Liver (tissue), 8 donors: ENCODE measurements at regions not wholly inside any gene's neighbourhood (a gene's known extent, or its start where the extent isn't known, plus 50 kb on each side); places are given as distances from the start of the nearest gene placed in this dataset.

Experiments
- DNase-seq: peaks from one replicate; pipeline ENCODE4 v3.0.0-alpha.2; 2017; ENCODE audit warnings: low spot score
- H3K27ac ChIP-seq, 2 donors: one replicate each; pipeline ENCODE4 v1.7.0; 2013; ENCODE audit warnings: inconsistent platforms in 2 of 2, low read length in 2 of 2, control low read depth in 1 of 2, low read depth in 1 of 2, mild to moderate bottlenecking in 1 of 2
- H3K27me3 ChIP-seq, 4 donors: one replicate each; pipeline versions ENCODE4 v1.6.1 to v1.7.0; 2013; ENCODE audit warnings: low read length in 3 of 4, inconsistent platforms in 1 of 4, mild to moderate bottlenecking in 1 of 4, moderate library complexity in 1 of 4; ENCODE audit not compliant: control insufficient read depth in 4 of 4, insufficient read depth in 4 of 4
- H3K36me3 ChIP-seq, 4 donors: one replicate each; pipeline versions ENCODE4 v1.6.1 to v1.7.0; 2013; ENCODE audit warnings: low read length in 3 of 4, mild to moderate bottlenecking in 3 of 4, low read depth in 1 of 4, moderate library complexity in 1 of 4; ENCODE audit not compliant: control insufficient read depth in 4 of 4, insufficient read depth in 3 of 4
- H3K4me1 ChIP-seq, 4 donors: one replicate each; pipeline versions ENCODE4 v1.6.1 to v1.7.0; 2013; ENCODE audit warnings: low read length in 3 of 4, mild to moderate bottlenecking in 3 of 4, moderate library complexity in 1 of 4; ENCODE audit not compliant: control insufficient read depth in 4 of 4, insufficient read depth in 4 of 4
- H3K4me3 ChIP-seq, 3 donors: one replicate each; pipeline versions ENCODE4 v1.6.1 to v1.7.0; 2013; ENCODE audit warnings: low read length in 3 of 3, control low read depth in 1 of 3, low read depth in 1 of 3, mild to moderate bottlenecking in 1 of 3
- H3K9ac ChIP-seq, 2 donors: one replicate each; pipeline ENCODE4 v1.7.0; 2013; ENCODE audit warnings: low read length in 2 of 2, mild to moderate bottlenecking in 2 of 2, moderate library complexity in 2 of 2, control low read depth in 1 of 2, low read depth in 1 of 2
- H3K9me3 ChIP-seq, 4 donors: one replicate each; pipeline versions ENCODE4 v1.6.1 to v1.7.0; 2013; ENCODE audit warnings: low read length in 3 of 4; ENCODE audit not compliant: control insufficient read depth in 4 of 4
- EGR1 ChIP-seq, 2 donors: IDR thresholded peaks; 2 replicates each; pipeline ENCODE4 v1.6.1; 2016 to 2018; ENCODE audit warnings: antibody characterized with exemption in 2 of 2, low read depth in 2 of 2
- FOXA1 ChIP-seq: IDR thresholded peaks from 2 replicates; pipeline ENCODE4 v1.6.1; 2016; ENCODE audit warnings: antibody characterized with exemption
- FOXA2 ChIP-seq: IDR thresholded peaks from 2 replicates; pipeline ENCODE4 v1.6.1; 2016; ENCODE audit warnings: antibody characterized with exemption
- GABPA ChIP-seq, 2 donors: IDR thresholded peaks in 1 of 2; conservative IDR thresholded peaks in 1 of 2; 2 replicates each; pipeline ENCODE4 v1.6.1; 2016; ENCODE audit warnings: antibody characterized with exemption in 2 of 2, mild to moderate bottlenecking in 1 of 2, moderate library complexity in 1 of 2
- HNF4A ChIP-seq, 2 donors: conservative IDR thresholded peaks; 2 replicates each; pipeline ENCODE4 v1.6.1; 2016; ENCODE audit warnings: antibody characterized with exemption in 2 of 2, mild to moderate bottlenecking in 2 of 2
- HNF4G ChIP-seq: IDR thresholded peaks from 2 replicates; pipeline ENCODE4 v1.6.1; 2016; ENCODE audit warnings: antibody characterized with exemption
- JUND ChIP-seq, 2 donors: IDR thresholded peaks; 2 replicates each; pipeline ENCODE4 v1.6.1; 2016; ENCODE audit warnings: antibody characterized with exemption in 2 of 2
- NR2F2 ChIP-seq: IDR thresholded peaks from 2 replicates; pipeline ENCODE4 v1.6.1; 2016; ENCODE audit warnings: antibody characterized with exemption
- RAD21 ChIP-seq, 2 donors: IDR thresholded peaks; 2 replicates each; pipeline ENCODE4 v1.6.1; 2016; ENCODE audit warnings: antibody characterized with exemption in 2 of 2, mild to moderate bottlenecking in 2 of 2
- RXRA ChIP-seq, 2 donors: IDR thresholded peaks; 2 replicates each; pipeline ENCODE4 v1.6.1; 2017 to 2018; ENCODE audit warnings: antibody characterized with exemption in 2 of 2, mild to moderate bottlenecking in 1 of 2
- SP1 ChIP-seq: IDR thresholded peaks from 2 replicates; pipeline ENCODE4 v1.6.1; 2018; ENCODE audit warnings: antibody characterized with exemption, mild to moderate bottlenecking
- TAF1 ChIP-seq: conservative IDR thresholded peaks from 2 replicates; pipeline ENCODE4 v1.6.1; 2016; ENCODE audit warnings: antibody characterized with exemption, mild to moderate bottlenecking
- YY1 ChIP-seq: IDR thresholded peaks from 2 replicates; pipeline ENCODE4 v1.6.1; 2016; ENCODE audit warnings: antibody characterized with exemption, mild to moderate bottlenecking
- WGBS: extraction: QIAGEN DNeasy Blood & Tissue Kit; methylation state at CpG from one replicate; pipeline ENCODE4 v1.1.7; 2013; 5-methylcytosine and 5-hydroxymethylcytosine counted together
- TF ChIP-seq, protein P1 (sequence below): fragments of 150-350 bp; IDR thresholded peaks from 2 replicates; pipeline ENCODE4 v1.5.1; 2017; ENCODE audit warnings: improper control_type of control experiment, low read depth, low read length; ENCODE audit not compliant: missing input control
- TF ChIP-seq, protein P2 (sequence below): IDR thresholded peaks from 2 replicates; pipeline ENCODE4 v1.6.1; 2016; ENCODE audit warnings: antibody characterized with exemption
- TF ChIP-seq, protein P3 (sequence below): IDR thresholded peaks from 2 replicates; pipeline ENCODE4 v1.6.1; 2016; ENCODE audit warnings: antibody characterized with exemption
- TF ChIP-seq, protein P4 (sequence below): IDR thresholded peaks from 2 replicates; pipeline ENCODE4 v1.6.1; 2016; ENCODE audit warnings: antibody characterized with exemption, mild to moderate bottlenecking
- TF ChIP-seq, protein P5 (sequence below): IDR thresholded peaks from 2 replicates; pipeline ENCODE4 v1.6.1; 2016; ENCODE audit warnings: antibody characterized with exemption
- donor health status: healthy.
- donor health status: healthy.
- donor health status: healthy.
- donor health status: healthy.
- donor health status: healthy.

DNA sequence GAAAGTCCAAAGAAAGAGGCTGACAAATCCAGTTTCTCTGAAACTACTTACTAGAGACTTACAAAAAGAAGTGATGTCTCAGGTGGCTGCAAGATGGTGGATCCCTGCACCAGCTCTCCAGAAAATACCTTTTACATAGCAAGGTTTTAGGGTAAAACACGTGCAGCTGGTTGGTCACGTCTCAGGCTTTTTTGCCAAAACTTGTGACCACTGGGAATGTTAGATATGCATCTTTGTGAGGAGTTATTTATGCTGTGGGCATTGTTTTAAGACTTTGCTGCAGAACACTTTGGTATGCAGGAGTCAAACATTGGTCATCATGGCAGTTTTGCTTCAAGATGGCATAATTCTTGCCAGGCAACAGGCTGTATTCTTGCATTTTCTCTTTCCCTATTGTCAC, 1352.8 kb downstream of the REEP3 start:
- Histone ChIP-seq H3K27ac (no peak overlapping the region), H3K4me3 (no peak overlapping the region), H3K9ac (no peak overlapping the region), H3K9me3 (no peaks in the 10 kb centered on the region), H3K36me3 (no peaks in the 10 kb centered on the region), H3K4me1 (no peaks in the 10 kb centered on the region), H3K27me3 (no peaks in the 10 kb centered on the region)
- no peak for DNase-seq
- TF ChIP-seq YY1 (no peak), GABPA (IDR thresholded peaks at IDR 0.05 in 1 of 2, conservative IDR thresholded peaks at IDR 0.05 in 1 of 2) (no peak), FOXA1 (no peak), RXRA (IDR thresholded peaks at IDR 0.05) (no peak), SP1 (no peak), EGR1 (IDR thresholded peaks at IDR 0.05; ENCODE audit: low read depth in 2 of 2) (no peak)
- TF ChIP-seq, protein P1, sequence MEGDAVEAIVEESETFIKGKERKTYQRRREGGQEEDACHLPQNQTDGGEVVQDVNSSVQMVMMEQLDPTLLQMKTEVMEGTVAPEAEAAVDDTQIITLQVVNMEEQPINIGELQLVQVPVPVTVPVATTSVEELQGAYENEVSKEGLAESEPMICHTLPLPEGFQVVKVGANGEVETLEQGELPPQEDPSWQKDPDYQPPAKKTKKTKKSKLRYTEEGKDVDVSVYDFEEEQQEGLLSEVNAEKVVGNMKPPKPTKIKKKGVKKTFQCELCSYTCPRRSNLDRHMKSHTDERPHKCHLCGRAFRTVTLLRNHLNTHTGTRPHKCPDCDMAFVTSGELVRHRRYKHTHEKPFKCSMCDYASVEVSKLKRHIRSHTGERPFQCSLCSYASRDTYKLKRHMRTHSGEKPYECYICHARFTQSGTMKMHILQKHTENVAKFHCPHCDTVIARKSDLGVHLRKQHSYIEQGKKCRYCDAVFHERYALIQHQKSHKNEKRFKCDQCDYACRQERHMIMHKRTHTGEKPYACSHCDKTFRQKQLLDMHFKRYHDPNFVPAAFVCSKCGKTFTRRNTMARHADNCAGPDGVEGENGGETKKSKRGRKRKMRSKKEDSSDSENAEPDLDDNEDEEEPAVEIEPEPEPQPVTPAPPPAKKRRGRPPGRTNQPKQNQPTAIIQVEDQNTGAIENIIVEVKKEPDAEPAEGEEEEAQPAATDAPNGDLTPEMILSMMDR: no peak
- WGBS: 74% methylated on average over 2 of the region's 2 CpGs

DNA sequence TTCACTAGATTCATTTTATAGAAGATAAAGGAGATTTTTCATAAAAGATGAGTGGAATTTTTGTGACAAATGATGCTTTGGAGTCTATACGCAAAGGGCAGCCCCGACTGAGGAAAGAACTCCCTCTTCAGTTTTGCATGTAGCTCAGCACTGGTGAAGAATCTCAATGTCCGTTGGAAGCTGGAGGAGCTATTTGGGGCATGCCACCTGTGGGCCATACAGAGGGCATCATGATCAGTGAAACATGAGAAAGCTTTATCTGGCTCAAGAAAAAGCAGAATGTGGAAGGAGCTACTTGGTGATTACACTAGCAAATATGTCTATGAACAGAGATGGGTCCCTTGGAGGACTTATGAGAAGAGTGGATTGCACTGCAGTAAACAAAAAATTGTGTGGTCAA, 1359.3 kb downstream of the REEP3 start:
- 71% methylated on average over 3 of the region's 3 CpGs for WGBS
- no peak overlapping the region for H3K4me3 ChIP-seq
- no peaks in the 10 kb centered on the region for H3K4me1 ChIP-seq
- no peaks in the 10 kb centered on the region for H3K9me3 ChIP-seq
- TF ChIP-seq RXRA (IDR thresholded peaks at IDR 0.05) (no peak), GABPA (IDR thresholded peaks at IDR 0.05 in 1 of 2, conservative IDR thresholded peaks at IDR 0.05 in 1 of 2) (no peak)
- TF ChIP-seq, protein P2, sequence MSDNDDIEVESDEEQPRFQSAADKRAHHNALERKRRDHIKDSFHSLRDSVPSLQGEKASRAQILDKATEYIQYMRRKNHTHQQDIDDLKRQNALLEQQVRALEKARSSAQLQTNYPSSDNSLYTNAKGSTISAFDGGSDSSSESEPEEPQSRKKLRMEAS: no peak
- no peak for DNase-seq
- no peaks in the 10 kb centered on the region for H3K27me3 ChIP-seq
- no peaks in the 10 kb centered on the region for H3K36me3 ChIP-seq
- no peak overlapping the region for H3K9ac ChIP-seq
- no peak overlapping the region for H3K27ac ChIP-seq

DNA sequence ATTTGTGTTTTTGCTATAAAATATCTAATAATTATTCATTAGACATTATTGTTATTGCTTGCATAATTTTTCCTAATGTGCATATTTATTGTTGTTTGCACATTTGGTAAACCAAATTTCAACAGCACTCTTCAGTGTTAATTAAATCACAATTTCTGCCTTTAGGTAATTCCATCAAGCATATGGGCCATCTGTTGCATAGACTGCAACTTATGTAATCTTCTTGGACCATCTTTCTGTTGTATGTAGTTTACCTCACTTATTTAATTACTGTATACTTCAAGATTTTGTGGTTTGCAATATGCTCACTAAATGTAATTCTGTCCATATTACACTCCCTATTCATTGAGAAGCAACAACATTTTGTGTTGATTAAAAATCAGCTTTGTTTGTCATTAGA, 1360.1 kb downstream of the REEP3 start:
- no peak for DNase-seq
- Histone ChIP-seq H3K27ac (no peak overlapping the region), H3K4me3 (no peak overlapping the region), H3K9ac (no peak overlapping the region), H3K4me1 (no peaks in the 10 kb centered on the region), H3K36me3 (no peaks in the 10 kb centered on the region), H3K9me3 (no peaks in the 10 kb centered on the region), H3K27me3 (peaks cover 0 to 2% (median 0%) of the 10 kb centered on the region in 4 donors)
- TF ChIP-seq FOXA1 (no peak), RAD21 (IDR thresholded peaks at IDR 0.05) (no peak), HNF4A (conservative IDR thresholded peaks at IDR 0.05) (no peak), EGR1 (IDR thresholded peaks at IDR 0.05; ENCODE audit: low read depth in 2 of 2) (no peak), RXRA (IDR thresholded peaks at IDR 0.05) (no peak), HNF4G (no peak), NR2F2 (no peak), GABPA (IDR thresholded peaks at IDR 0.05 in 1 of 2, conservative IDR thresholded peaks at IDR 0.05 in 1 of 2) (no peak), YY1 (no peak), TAF1 (no peak), JUND (IDR thresholded peaks at IDR 0.05) (no peak), SP1 (no peak), FOXA2 (no peak)
- TF ChIP-seq, protein P1: no peak
- TF ChIP-seq, protein P3, sequence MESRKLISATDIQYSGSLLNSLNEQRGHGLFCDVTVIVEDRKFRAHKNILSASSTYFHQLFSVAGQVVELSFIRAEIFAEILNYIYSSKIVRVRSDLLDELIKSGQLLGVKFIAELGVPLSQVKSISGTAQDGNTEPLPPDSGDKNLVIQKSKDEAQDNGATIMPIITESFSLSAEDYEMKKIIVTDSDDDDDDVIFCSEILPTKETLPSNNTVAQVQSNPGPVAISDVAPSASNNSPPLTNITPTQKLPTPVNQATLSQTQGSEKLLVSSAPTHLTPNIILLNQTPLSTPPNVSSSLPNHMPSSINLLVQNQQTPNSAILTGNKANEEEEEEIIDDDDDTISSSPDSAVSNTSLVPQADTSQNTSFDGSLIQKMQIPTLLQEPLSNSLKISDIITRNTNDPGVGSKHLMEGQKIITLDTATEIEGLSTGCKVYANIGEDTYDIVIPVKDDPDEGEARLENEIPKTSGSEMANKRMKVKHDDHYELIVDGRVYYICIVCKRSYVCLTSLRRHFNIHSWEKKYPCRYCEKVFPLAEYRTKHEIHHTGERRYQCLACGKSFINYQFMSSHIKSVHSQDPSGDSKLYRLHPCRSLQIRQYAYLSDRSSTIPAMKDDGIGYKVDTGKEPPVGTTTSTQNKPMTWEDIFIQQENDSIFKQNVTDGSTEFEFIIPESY: no peak
- TF ChIP-seq, protein P4, sequence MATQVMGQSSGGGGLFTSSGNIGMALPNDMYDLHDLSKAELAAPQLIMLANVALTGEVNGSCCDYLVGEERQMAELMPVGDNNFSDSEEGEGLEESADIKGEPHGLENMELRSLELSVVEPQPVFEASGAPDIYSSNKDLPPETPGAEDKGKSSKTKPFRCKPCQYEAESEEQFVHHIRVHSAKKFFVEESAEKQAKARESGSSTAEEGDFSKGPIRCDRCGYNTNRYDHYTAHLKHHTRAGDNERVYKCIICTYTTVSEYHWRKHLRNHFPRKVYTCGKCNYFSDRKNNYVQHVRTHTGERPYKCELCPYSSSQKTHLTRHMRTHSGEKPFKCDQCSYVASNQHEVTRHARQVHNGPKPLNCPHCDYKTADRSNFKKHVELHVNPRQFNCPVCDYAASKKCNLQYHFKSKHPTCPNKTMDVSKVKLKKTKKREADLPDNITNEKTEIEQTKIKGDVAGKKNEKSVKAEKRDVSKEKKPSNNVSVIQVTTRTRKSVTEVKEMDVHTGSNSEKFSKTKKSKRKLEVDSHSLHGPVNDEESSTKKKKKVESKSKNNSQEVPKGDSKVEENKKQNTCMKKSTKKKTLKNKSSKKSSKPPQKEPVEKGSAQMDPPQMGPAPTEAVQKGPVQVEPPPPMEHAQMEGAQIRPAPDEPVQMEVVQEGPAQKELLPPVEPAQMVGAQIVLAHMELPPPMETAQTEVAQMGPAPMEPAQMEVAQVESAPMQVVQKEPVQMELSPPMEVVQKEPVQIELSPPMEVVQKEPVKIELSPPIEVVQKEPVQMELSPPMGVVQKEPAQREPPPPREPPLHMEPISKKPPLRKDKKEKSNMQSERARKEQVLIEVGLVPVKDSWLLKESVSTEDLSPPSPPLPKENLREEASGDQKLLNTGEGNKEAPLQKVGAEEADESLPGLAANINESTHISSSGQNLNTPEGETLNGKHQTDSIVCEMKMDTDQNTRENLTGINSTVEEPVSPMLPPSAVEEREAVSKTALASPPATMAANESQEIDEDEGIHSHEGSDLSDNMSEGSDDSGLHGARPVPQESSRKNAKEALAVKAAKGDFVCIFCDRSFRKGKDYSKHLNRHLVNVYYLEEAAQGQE: no peak
- TF ChIP-seq, protein P2: no peak
- TF ChIP-seq, protein P5, sequence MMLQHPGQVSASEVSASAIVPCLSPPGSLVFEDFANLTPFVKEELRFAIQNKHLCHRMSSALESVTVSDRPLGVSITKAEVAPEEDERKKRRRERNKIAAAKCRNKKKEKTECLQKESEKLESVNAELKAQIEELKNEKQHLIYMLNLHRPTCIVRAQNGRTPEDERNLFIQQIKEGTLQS: no peak
